Hepatocyte (in vitro differentiated cells): ENCODE measurements at regions not wholly inside any gene's neighbourhood (a gene's known extent, or its start where the extent isn't known, plus 50 kb on each side); places are given as distances from the start of the nearest gene placed in this dataset.

Experiments used
- EZH2 ChIP-seq: fragments of 200-600 bp; sonication (generic); IDR thresholded peaks from 2 replicates; pipeline ENCODE4 v1.6.1; 2016; ENCODE audit warnings: antibody characterized with exemption, mild to moderate bottlenecking, borderline replicate concordance
- TF ChIP-seq, protein P1 (sequence below): fragments of 200-600 bp; sonication (generic); IDR thresholded peaks from 2 replicates; pipeline ENCODE4 v1.5.1; 2016; ENCODE audit warnings: antibody characterized with exemption, mild to moderate bottlenecking; ENCODE audit not compliant: poor library complexity

DNA sequence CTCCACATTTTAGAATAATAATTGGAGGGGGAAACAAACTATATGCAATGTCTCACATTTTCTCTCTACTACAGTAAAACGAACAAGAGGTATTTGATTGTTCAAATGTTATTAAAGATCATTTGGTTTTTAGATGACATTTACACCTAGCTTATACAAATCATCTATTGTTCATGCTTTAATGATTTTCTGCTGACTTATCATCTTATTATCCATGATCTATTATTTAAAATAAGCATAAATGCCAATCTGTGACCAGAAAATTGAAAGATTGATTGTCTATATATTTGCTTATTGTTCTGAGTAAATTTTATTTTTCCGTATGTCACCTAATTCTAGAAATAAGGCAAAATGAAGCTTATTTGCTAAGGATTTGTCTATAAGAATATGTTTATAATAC, 537.2 kb downstream of the KCNJ3 start:
- TF ChIP-seq, protein P1, sequence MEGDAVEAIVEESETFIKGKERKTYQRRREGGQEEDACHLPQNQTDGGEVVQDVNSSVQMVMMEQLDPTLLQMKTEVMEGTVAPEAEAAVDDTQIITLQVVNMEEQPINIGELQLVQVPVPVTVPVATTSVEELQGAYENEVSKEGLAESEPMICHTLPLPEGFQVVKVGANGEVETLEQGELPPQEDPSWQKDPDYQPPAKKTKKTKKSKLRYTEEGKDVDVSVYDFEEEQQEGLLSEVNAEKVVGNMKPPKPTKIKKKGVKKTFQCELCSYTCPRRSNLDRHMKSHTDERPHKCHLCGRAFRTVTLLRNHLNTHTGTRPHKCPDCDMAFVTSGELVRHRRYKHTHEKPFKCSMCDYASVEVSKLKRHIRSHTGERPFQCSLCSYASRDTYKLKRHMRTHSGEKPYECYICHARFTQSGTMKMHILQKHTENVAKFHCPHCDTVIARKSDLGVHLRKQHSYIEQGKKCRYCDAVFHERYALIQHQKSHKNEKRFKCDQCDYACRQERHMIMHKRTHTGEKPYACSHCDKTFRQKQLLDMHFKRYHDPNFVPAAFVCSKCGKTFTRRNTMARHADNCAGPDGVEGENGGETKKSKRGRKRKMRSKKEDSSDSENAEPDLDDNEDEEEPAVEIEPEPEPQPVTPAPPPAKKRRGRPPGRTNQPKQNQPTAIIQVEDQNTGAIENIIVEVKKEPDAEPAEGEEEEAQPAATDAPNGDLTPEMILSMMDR = no peak
- TF ChIP-seq EZH2 = no peak
